Smooth muscle cell (in vitro differentiated cells): ENCODE measurements at regions not wholly inside any gene's neighbourhood (a gene's known extent, or its start where the extent isn't known, plus 50 kb on each side); places are given as distances from the start of the nearest gene placed in this dataset.

Experiments
- DNase-seq: peaks from one replicate; lab custom pipeline; 2025; ENCODE audit not compliant: unreplicated experiment; lab: John Stamatoyannopoulos, UW
- H2AFZ ChIP-seq: fragments of 200-600 bp; sonication (generic); 2 replicates; pipeline ENCODE4 v1.6.0; 2016; ENCODE audit warnings: antibody characterized with exemption, low read depth, mild to moderate bottlenecking
- H3F3A ChIP-seq: fragments of 200-600 bp; sonication (generic); 2 replicates; pipeline ENCODE4 v1.6.0; 2017; ENCODE audit warnings: antibody characterized with exemption, low read depth
- H3K27ac ChIP-seq: fragments of 200-600 bp; sonication (generic); 2 replicates; pipeline ENCODE4 v1.5.1; 2016; ENCODE audit warnings: low read depth, mild to moderate bottlenecking
- H3K27me3 ChIP-seq: fragments of 200-600 bp; sonication (generic); 2 replicates; pipeline ENCODE4 v1.6.1; 2016; ENCODE audit warnings: low read depth, mild to moderate bottlenecking
- H3K36me3 ChIP-seq: fragments of 200-600 bp; sonication (generic); 2 replicates; pipeline ENCODE4 v1.5.1; 2016; ENCODE audit warnings: low read depth
- H3K4me1 ChIP-seq: fragments of 200-600 bp; sonication (generic); 2 replicates; pipeline ENCODE4 v1.5.1; 2016; ENCODE audit warnings: low read depth
- H3K4me2 ChIP-seq: fragments of 200-600 bp; sonication (generic); 2 replicates; pipeline ENCODE4 v1.6.0; 2016; ENCODE audit warnings: mild to moderate bottlenecking
- H3K4me3 ChIP-seq: fragments of 200-600 bp; sonication (generic); 2 replicates; pipeline ENCODE4 v1.5.1; 2016; ENCODE audit warnings: mild to moderate bottlenecking
- H3K79me2 ChIP-seq: fragments of 200-600 bp; sonication (generic); 2 replicates; pipeline ENCODE4 v1.6.0; 2016; ENCODE audit warnings: low read depth, mild to moderate bottlenecking
- H3K9ac ChIP-seq: fragments of 200-600 bp; sonication (generic); 2 replicates; pipeline ENCODE4 v1.6.0; 2016; ENCODE audit warnings: low read depth
- H3K9me3 ChIP-seq: fragments of 200-600 bp; sonication (generic); replicated peaks from 2 replicates; pipeline ENCODE4 v1.5.1; 2016; ENCODE audit warnings: low read depth
- H4K20me1 ChIP-seq: fragments of 200-600 bp; sonication (generic); 2 replicates; pipeline ENCODE4 v1.6.0; 2016; ENCODE audit warnings: low read depth
- CTCF ChIP-seq: fragments of 200-600 bp; sonication (generic); IDR thresholded peaks from 2 replicates; pipeline ENCODE4 v1.5.1; 2017; ENCODE audit warnings: borderline replicate concordance, mild to moderate bottlenecking, antibody characterized with exemption; ENCODE audit not compliant: insufficient read depth, poor library complexity, severe bottlenecking
- WGBS: methylation state at CpG from one replicate; pipeline ENCODE4 v1.1.7; 2016; ENCODE audit warnings: low lambda C conversion rate; 5-methylcytosine and 5-hydroxymethylcytosine counted together

- no peaks in the 10 kb centered on the region for H3F3A ChIP-seq
- H3K4me1 ChIP-seq = no peaks in the 10 kb centered on the region
- TF ChIP-seq CTCF = no peak
- 92% methylated on average over 14 of the region's 14 CpGs for WGBS
- no peak overlapping the region for H3K9ac ChIP-seq
- no peaks in the 10 kb centered on the region for H4K20me1 ChIP-seq
- no peak overlapping the region for H2AFZ ChIP-seq
- no peak overlapping the region for H3K27ac ChIP-seq
- no peaks in the 10 kb centered on the region for H3K79me2 ChIP-seq
- DNase-seq = no peak
- H3K4me3 ChIP-seq = no peak overlapping the region
- H3K27me3 ChIP-seq = peaks cover 17% of the 10 kb centered on the region
- H3K36me3 ChIP-seq = no peaks in the 10 kb centered on the region
- H3K9me3 ChIP-seq = no peaks in the 10 kb centered on the region
- H3K4me2 ChIP-seq = no peak overlapping the region
Observed at GRCh38 chr2:6167592-6168138, 475.5 kb downstream of the SOX11 start.

DNA sequence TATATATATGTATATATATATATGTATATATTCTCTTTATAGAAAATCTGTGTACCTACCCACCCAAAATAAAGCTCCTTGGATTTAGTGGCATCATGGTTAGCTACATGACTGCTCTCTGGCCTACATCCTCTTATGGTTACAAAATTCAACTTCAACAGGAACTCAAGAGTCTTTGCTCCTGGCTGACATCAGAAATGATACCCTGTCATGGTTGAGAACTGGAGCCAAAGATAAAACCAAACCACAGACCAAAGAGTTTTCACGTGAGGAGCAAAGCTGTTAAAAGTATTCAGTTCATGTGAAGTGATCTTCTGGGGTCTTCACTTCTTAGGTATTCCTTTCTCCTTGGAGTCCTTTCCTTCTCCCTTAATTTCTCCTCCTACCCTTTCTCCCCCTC is 476.3 kb downstream of the SOX11 start:
- H3K4me3 ChIP-seq = no peak overlapping the region
- no peaks in the 10 kb centered on the region for H3F3A ChIP-seq
- DNase-seq = no peak
- no peaks in the 10 kb centered on the region for H3K79me2 ChIP-seq
- 28% methylated on average over 1 of the region's 1 CpG for WGBS
- H3K36me3 ChIP-seq = no peaks in the 10 kb centered on the region
- no peaks in the 10 kb centered on the region for H3K4me1 ChIP-seq
- H4K20me1 ChIP-seq = no peaks in the 10 kb centered on the region
- no peak overlapping the region for H3K4me2 ChIP-seq
- H3K27me3 ChIP-seq = peaks cover 17% of the 10 kb centered on the region
- no peaks in the 10 kb centered on the region for H3K9me3 ChIP-seq
- no peak for TF ChIP-seq CTCF
- H3K27ac ChIP-seq = no peak overlapping the region
- H2AFZ ChIP-seq = no peak overlapping the region
- no peak overlapping the region for H3K9ac ChIP-seq

DNA sequence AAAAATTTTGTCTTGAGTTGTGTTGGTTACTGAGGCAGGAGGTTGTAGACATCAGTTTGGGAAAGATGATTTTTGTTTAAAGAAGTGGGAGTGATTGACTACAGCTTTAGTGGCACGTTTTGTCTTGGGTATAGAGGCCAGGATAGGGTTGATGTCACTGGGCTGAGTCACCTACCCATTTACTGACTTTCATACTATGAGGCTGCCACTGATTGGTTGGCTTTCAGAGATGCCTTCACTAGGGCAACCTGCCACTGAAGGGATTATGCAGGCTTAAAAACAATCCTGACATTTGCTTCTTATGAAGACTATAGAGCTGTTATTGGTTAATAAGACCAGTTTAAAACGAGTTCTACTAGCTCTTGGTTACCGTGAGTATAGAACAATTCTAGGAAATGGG is 479.1 kb downstream of the SOX11 start:
- no peak overlapping the region for H3K4me2 ChIP-seq
- peaks cover 13% of the 10 kb centered on the region for H3K27me3 ChIP-seq
- no peak overlapping the region for H3K4me3 ChIP-seq
- H3K9ac ChIP-seq = no peak overlapping the region
- WGBS = 70% methylated on average over 3 of the region's 3 CpGs
- no peak for TF ChIP-seq CTCF
- no peaks in the 10 kb centered on the region for H3K9me3 ChIP-seq
- no peak for DNase-seq
- H4K20me1 ChIP-seq = no peaks in the 10 kb centered on the region
- no peaks in the 10 kb centered on the region for H3K79me2 ChIP-seq
- no peak overlapping the region for H2AFZ ChIP-seq
- H3K36me3 ChIP-seq = no peaks in the 10 kb centered on the region
- H3K27ac ChIP-seq = no peak overlapping the region
- no peaks in the 10 kb centered on the region for H3F3A ChIP-seq
- no peaks in the 10 kb centered on the region for H3K4me1 ChIP-seq

- 87% methylated on average over 2 of the region's 2 CpGs for WGBS
Observed at GRCh38 chr2:6177811-6178210, 485.6 kb downstream of the SOX11 start.

More at GRCh38 chr2:6177811-6178210, 485.6 kb downstream of the SOX11 start:
- Histone ChIP-seq H3K27me3 (no peaks in the 10 kb centered on the region), H3K4me3 (no peak overlapping the region), H3K4me1 (peaks cover 10% of the 10 kb centered on the region), H3K9me3 (no peaks in the 10 kb centered on the region), H4K20me1 (no peaks in the 10 kb centered on the region), H3K9ac (no peak overlapping the region), H3K36me3 (no peaks in the 10 kb centered on the region), H3K79me2 (no peaks in the 10 kb centered on the region), H3K27ac (no peak overlapping the region), H2AFZ (no peak overlapping the region), H3F3A (no peaks in the 10 kb centered on the region), H3K4me2 (no peak overlapping the region)
- DNase-seq = no peak
- no peak for TF ChIP-seq CTCF
